ENCODE measurements at regions not wholly inside any gene's neighbourhood (a gene's known extent, or its start where the extent isn't known, plus 50 kb on each side); places are given as distances from the start of the nearest gene placed in this dataset.

GRCh38 chr6:21413428-21413827 is 180.1 kb upstream of the SOX4 start:
- ChIA-PET POLR2A (no interaction called here), CTCF (no interaction called here)
- Histone ChIP-seq H3K4me3 (ENCODE audit: control extremely low read depth in 1 of 5, extremely low read depth in 1 of 5, insufficient read depth in 1 of 5, low read depth in 2 of 5, low read length in 4 of 5) (no peak overlapping the region), H3K27ac (ENCODE audit: low read length in 2 of 2) (no peak overlapping the region), H3K36me3 (replicated peaks in 1 of 2; ENCODE audit: control extremely low read depth in 1 of 2, control insufficient read depth in 1 of 2, extremely low read depth in 1 of 2, insufficient read depth in 2 of 2, low read length in 1 of 2) (no peaks in the 10 kb centered on the region), H2AFZ (ENCODE audit: insufficient read depth, low read depth, low read length, poor library complexity, severe bottlenecking) (no peak overlapping the region), H3K4me1 (ENCODE audit: control insufficient read depth in 2 of 2, insufficient read depth in 2 of 2, low read length in 2 of 2) (no peaks in the 10 kb centered on the region), H4K20me1 (ENCODE audit: control insufficient read depth, insufficient read depth, low read length, poor library complexity, severe bottlenecking) (no peaks in the 10 kb centered on the region), H3K79me2 (ENCODE audit: control insufficient read depth, insufficient read depth, low read length) (no peaks in the 10 kb centered on the region), H3K9ac (ENCODE audit: low read length) (no peak overlapping the region), H3K9me3 (ENCODE audit: control extremely low read depth in 1 of 3, control insufficient read depth in 2 of 3, insufficient read depth in 1 of 3, low read length in 2 of 3) (peaks cover 0 to 11% (median 2%) of the 10 kb centered on the region in 3 donors), H3K4me2 (replicated peaks; ENCODE audit: low read depth, low read length, poor library complexity, severe bottlenecking) (no peak overlapping the region), H3K27me3 (replicated peaks in 1 of 4; ENCODE audit: control extremely low read depth in 1 of 4, control insufficient read depth in 3 of 4, insufficient read depth in 4 of 4, low read length in 3 of 4) (no peaks in the 10 kb centered on the region)
- ATAC-seq (ENCODE audit: low read depth): no peak
- intact Hi-C loops (cut with micrococcal nuclease): no loop called here
- Mint-ChIP-seq H3K9me3 (ENCODE audit: insufficient read depth) (peaks cover 2% of the 10 kb centered on the region), H3K27ac (no peak overlapping the region), H3K4me3 (no peak overlapping the region), H3K27me3 (no peaks in the 10 kb centered on the region), H3K4me1 (no peaks in the 10 kb centered on the region)
- TF ChIP-seq EZH2 (IDR thresholded peaks at IDR 0.05; ENCODE audit: borderline replicate concordance, insufficient read depth, low read depth, low read length, poor library complexity, severe bottlenecking) (no peak), CTCF (IDR thresholded peaks at IDR 0.05) (no peak)
- DNase-seq: no peak
- WGBS (ENCODE audit: insufficient coverage): 73% methylated on average over 1 of the region's 1 CpG

GRCh38 chr6:21414065-21414464 is 179.5 kb upstream of the SOX4 start:
- peaks cover 2% of the 10 kb centered on the region for H3K9me3 Mint-ChIP-seq (ENCODE audit: insufficient read depth)
- Histone ChIP-seq H3K36me3 (replicated peaks in 1 of 2; ENCODE audit: control extremely low read depth in 1 of 2, control insufficient read depth in 1 of 2, extremely low read depth in 1 of 2, insufficient read depth in 2 of 2, low read length in 1 of 2) (no peaks in the 10 kb centered on the region), H3K9ac (ENCODE audit: low read length) (no peak overlapping the region), H3K9me3 (ENCODE audit: control extremely low read depth in 1 of 3, control insufficient read depth in 2 of 3, insufficient read depth in 1 of 3, low read length in 2 of 3) (peaks cover 0 to 11% (median 2%) of the 10 kb centered on the region in 3 donors), H3K27ac (ENCODE audit: low read length in 2 of 2) (no peak overlapping the region), H2AFZ (ENCODE audit: insufficient read depth, low read depth, low read length, poor library complexity, severe bottlenecking) (no peak overlapping the region), H3K4me1 (ENCODE audit: control insufficient read depth in 2 of 2, insufficient read depth in 2 of 2, low read length in 2 of 2) (no peaks in the 10 kb centered on the region), H3K79me2 (ENCODE audit: control insufficient read depth, insufficient read depth, low read length) (no peaks in the 10 kb centered on the region), H4K20me1 (ENCODE audit: control insufficient read depth, insufficient read depth, low read length, poor library complexity, severe bottlenecking) (no peaks in the 10 kb centered on the region), H3K27me3 (replicated peaks in 1 of 4; ENCODE audit: control extremely low read depth in 1 of 4, control insufficient read depth in 3 of 4, insufficient read depth in 4 of 4, low read length in 3 of 4) (no peaks in the 10 kb centered on the region), H3K4me3 (ENCODE audit: control extremely low read depth in 1 of 5, extremely low read depth in 1 of 5, insufficient read depth in 1 of 5, low read depth in 2 of 5, low read length in 4 of 5) (no peak overlapping the region), H3K4me2 (replicated peaks; ENCODE audit: low read depth, low read length, poor library complexity, severe bottlenecking) (no peak overlapping the region)
- no peak for ATAC-seq (ENCODE audit: low read depth)
- POLR2A ChIA-PET: no interaction called here
- intact Hi-C loops (cut with micrococcal nuclease): no loop called here
- no peak for DNase-seq
- CTCF ChIA-PET: no interaction called here
- H3K27ac Mint-ChIP-seq: no peak overlapping the region
- no peak overlapping the region for H3K4me3 Mint-ChIP-seq
- H3K4me1 Mint-ChIP-seq: no peaks in the 10 kb centered on the region
- no peaks in the 10 kb centered on the region for H3K27me3 Mint-ChIP-seq
- no peak for TF ChIP-seq CTCF (IDR thresholded peaks at IDR 0.05)
- TF ChIP-seq EZH2 (IDR thresholded peaks at IDR 0.05; ENCODE audit: borderline replicate concordance, insufficient read depth, low read depth, low read length, poor library complexity, severe bottlenecking): no peak
- WGBS (ENCODE audit: insufficient coverage): 85% methylated on average over 3 of the region's 5 CpGs

Data from B cell (primary cell).